H9 (cell line): ENCODE measurements at regions not wholly inside any gene's neighbourhood (a gene's known extent, or its start where the extent isn't known, plus 50 kb on each side); places are given as distances from the start of the nearest gene placed in this dataset.

ENCODE experiments used
- DNase-seq: peaks from one replicate; pipeline ENCODE4 v3.0.0-alpha.2; 2017
- H2AFZ ChIP-seq: one replicate; pipeline ENCODE4 v1.6.1; 2013; ENCODE audit warnings: mild to moderate bottlenecking, low read length, control low read depth, moderate library complexity
- H2AK5ac ChIP-seq: 2 replicates; pipeline ENCODE4 v1.6.1; 2013; ENCODE audit warnings: low read length, control low read depth, mixed read lengths; ENCODE audit not compliant: insufficient read length
- H2BK120ac ChIP-seq: one replicate; pipeline ENCODE4 v1.6.1; 2013; ENCODE audit warnings: low read depth, mild to moderate bottlenecking, low read length, control low read depth, inconsistent platforms; ENCODE audit not compliant: poor library complexity, severe bottlenecking
- H2BK12ac ChIP-seq: 2 replicates; pipeline ENCODE4 v1.6.1; 2013; ENCODE audit warnings: low read length, control low read depth, mixed read lengths, low read depth; ENCODE audit not compliant: insufficient read length
- H2BK15ac ChIP-seq: 2 replicates; pipeline ENCODE4 v1.6.1; 2013; ENCODE audit warnings: low read depth, low read length, control low read depth
- H2BK20ac ChIP-seq: one replicate; pipeline ENCODE4 v1.6.1; 2013; ENCODE audit warnings: low read depth, mild to moderate bottlenecking, low read length, control low read depth, inconsistent platforms; ENCODE audit not compliant: poor library complexity, severe bottlenecking
- H2BK5ac ChIP-seq: 2 replicates; pipeline ENCODE4 v1.6.1; 2013; ENCODE audit warnings: low read length, control low read depth, mixed read lengths; ENCODE audit not compliant: insufficient read length
- H3K14ac ChIP-seq: 2 replicates; pipeline ENCODE4 v1.6.1; 2013; ENCODE audit warnings: low read length, control low read depth; ENCODE audit not compliant: insufficient read depth
- H3K18ac ChIP-seq: 2 replicates; pipeline ENCODE4 v1.6.1; 2013; ENCODE audit warnings: low read depth, mild to moderate bottlenecking, mixed read lengths, low read length, control low read depth; ENCODE audit not compliant: insufficient read length
- H3K23ac ChIP-seq: 2 replicates; pipeline ENCODE4 v1.6.1; 2013; ENCODE audit warnings: low read length, control low read depth, mixed read lengths, low read depth; ENCODE audit not compliant: insufficient read length
- H3K23me2 ChIP-seq: 2 replicates; pipeline ENCODE4 v1.6.1; 2013; ENCODE audit warnings: low read depth, mild to moderate bottlenecking, mixed read lengths, low read length, control low read depth; ENCODE audit not compliant: insufficient read length, poor library complexity, severe bottlenecking
- H3K27ac ChIP-seq: 2 replicates; pipeline ENCODE4 v1.5.1; 2013; ENCODE audit warnings: low read length, control low read depth, mixed read lengths, low read depth; ENCODE audit not compliant: insufficient read length
- H3K27me3 ChIP-seq: 2 replicates; pipeline ENCODE4 v1.6.1; 2013; ENCODE audit warnings: low read length, control low read depth, inconsistent platforms; ENCODE audit not compliant: insufficient read depth
- H3K4ac ChIP-seq: 2 replicates; pipeline ENCODE4 v1.6.1; 2013; ENCODE audit warnings: low read depth, mild to moderate bottlenecking, control low read depth, inconsistent platforms, low read length, moderate library complexity
- H3K4me1 ChIP-seq: 2 replicates; pipeline ENCODE4 v1.6.1; 2013; ENCODE audit warnings: low read length, control low read depth, inconsistent platforms; ENCODE audit not compliant: insufficient read depth
- H3K4me2 ChIP-seq: 2 replicates; pipeline ENCODE4 v1.6.1; 2013; ENCODE audit warnings: low read length, control low read depth, mixed read lengths; ENCODE audit not compliant: insufficient read length, insufficient read depth
- H3K56ac ChIP-seq: 2 replicates; pipeline ENCODE4 v1.6.1; 2013; ENCODE audit warnings: low read depth, mild to moderate bottlenecking, mixed read lengths, low read length, control low read depth; ENCODE audit not compliant: insufficient read length
- H3K79me1 ChIP-seq: 2 replicates; pipeline ENCODE4 v1.6.1; 2013; ENCODE audit warnings: low read depth, mild to moderate bottlenecking, moderate library complexity, low read length, control low read depth, inconsistent platforms; ENCODE audit not compliant: insufficient read depth, poor library complexity, severe bottlenecking
- H3K79me2 ChIP-seq: 2 replicates; pipeline ENCODE4 v1.6.1; 2013; ENCODE audit warnings: low read length, control low read depth, inconsistent platforms; ENCODE audit not compliant: insufficient read depth
- H3K9ac ChIP-seq: 2 replicates; pipeline ENCODE4 v1.6.1; 2013; ENCODE audit warnings: low read length, control low read depth, mixed read lengths; ENCODE audit not compliant: insufficient read length; ENCODE audit errors: extremely low read depth
- H3K9me3 ChIP-seq: one replicate; pipeline ENCODE4 v1.6.1; 2013; ENCODE audit warnings: low read depth, low read length, inconsistent platforms; ENCODE audit not compliant: control insufficient read depth
- H3T11ph ChIP-seq: one replicate; pipeline ENCODE4 v1.6.1; 2013; ENCODE audit warnings: mild to moderate bottlenecking, low read length, control low read depth, inconsistent platforms
- H4K20me1 ChIP-seq: one replicate; pipeline ENCODE4 v1.6.1; 2013; ENCODE audit not compliant: control insufficient read depth, insufficient read length, insufficient read depth
- H4K5ac ChIP-seq: 2 replicates; pipeline ENCODE4 v1.6.1; 2013; ENCODE audit warnings: low read depth, mild to moderate bottlenecking, mixed read lengths, low read length, control low read depth; ENCODE audit not compliant: insufficient read length
- H4K8ac ChIP-seq: replicated peaks from 2 replicates; pipeline ENCODE4 v1.6.1; 2013; ENCODE audit warnings: low read length, control low read depth, mixed read lengths, low read depth; ENCODE audit not compliant: insufficient read length
- H4K91ac ChIP-seq: 2 replicates; pipeline ENCODE4 v1.6.1; 2013; ENCODE audit warnings: low read depth, mild to moderate bottlenecking, moderate library complexity, mixed read lengths, low read length, control low read depth; ENCODE audit not compliant: insufficient read length
- H3K27ac Mint-ChIP-seq, 3 experiments: 2 replicates in 2 of 3; 3 replicates in 1 of 3; pipeline ENCODE4 v1.8.0; 2020 to 2021; ENCODE audit warnings: mixed read lengths in 3 of 3, mild to moderate bottlenecking in 1 of 3, moderate library complexity in 1 of 3
- H3K27me3 Mint-ChIP-seq: 2 replicates; pipeline ENCODE4 v1.8.0; 2021; ENCODE audit warnings: low read depth, mild to moderate bottlenecking, moderate library complexity, mixed read lengths
- H3K36me3 Mint-ChIP-seq, 3 experiments: 2 replicates in 2 of 3; 3 replicates in 1 of 3; pipeline ENCODE4 v1.8.0; 2020 to 2021; ENCODE audit warnings: low read depth in 3 of 3, mixed read lengths in 3 of 3; ENCODE audit not compliant: insufficient read depth in 1 of 3
- H3K4me1 Mint-ChIP-seq, 2 experiments: 2 replicates each; pipeline ENCODE4 v1.8.0; 2020; ENCODE audit warnings: mixed read lengths in 2 of 2
- H3K4me3 Mint-ChIP-seq, 2 experiments: 2 replicates in 1 of 2; 3 replicates in 1 of 2; pipeline ENCODE4 v1.8.0; 2020 to 2021; ENCODE audit warnings: mild to moderate bottlenecking in 2 of 2, mixed read lengths in 2 of 2, moderate library complexity in 1 of 2
- H3K9me3 Mint-ChIP-seq, 2 experiments: 2 replicates in 1 of 2; 3 replicates in 1 of 2; pipeline ENCODE4 v1.8.0; 2020; ENCODE audit warnings: mild to moderate bottlenecking in 2 of 2, mixed read lengths in 2 of 2, moderate library complexity in 1 of 2
- WGBS: extraction: QIAGEN DNeasy Blood & Tissue Kit; methylation state at CpG from one replicate; pipeline ENCODE4 v1.1.7; 2013; ENCODE audit warnings: missing lambda C conversion rate, low lambda C conversion rate, mixed read lengths; ENCODE audit not compliant: insufficient read length; ENCODE audit errors: extremely low coverage; 5-methylcytosine and 5-hydroxymethylcytosine counted together
- TF ChIP-seq, protein P1 (sequence below): fragments of 200-600 bp; sonication (generic); conservative IDR thresholded peaks from 3 replicates; pipeline ENCODE4 v1.8.0; 2021; ENCODE audit warnings: antibody characterized with exemption, mild to moderate bottlenecking

- Histone ChIP-seq H3K4me1 (no peaks in the 10 kb centered on the region), H2BK120ac (no peak overlapping the region), H2BK12ac (no peak overlapping the region), H3K23ac (no peak overlapping the region), H3K18ac (no peak overlapping the region), H3K23me2 (no peaks in the 10 kb centered on the region), H3K27ac (no peak overlapping the region), H3K79me1 (no peaks in the 10 kb centered on the region), H3K27me3 (no peaks in the 10 kb centered on the region), H4K5ac (no peak overlapping the region), H4K20me1 (no peaks in the 10 kb centered on the region), H2BK20ac (no peak overlapping the region), H4K91ac (no peak overlapping the region), H2AFZ (no peak overlapping the region), H3K79me2 (no peaks in the 10 kb centered on the region), H2BK15ac (no peak overlapping the region), H3K9me3 (no peaks in the 10 kb centered on the region), H4K8ac (no peak overlapping the region), H3K4ac (no peak overlapping the region), H2AK5ac (no peak overlapping the region), H3K56ac (no peak overlapping the region), H3T11ph (no peak overlapping the region), H3K4me2 (no peak overlapping the region), H2BK5ac (no peak overlapping the region), H3K14ac (no peak overlapping the region), H3K9ac (no peak overlapping the region)
- no peak for DNase-seq
- Mint-ChIP-seq H3K36me3 (peaks cover 2 to 41% (median 8%) of the 10 kb centered on the region in 3 experiments), H3K27me3 (no peaks in the 10 kb centered on the region), H3K9me3 (peaks cover 31 to 50% of the 10 kb centered on the region in 2 experiments), H3K27ac (no peak overlapping the region), H3K4me1 (peaks cover 0 to 5% of the 10 kb centered on the region in 2 experiments; a peak in 1 of 4 replicates), H3K4me3 (no peak overlapping the region)
- no CpG with 5 or more reads among the region's 1 CpG for WGBS
- TF ChIP-seq, protein P1, sequence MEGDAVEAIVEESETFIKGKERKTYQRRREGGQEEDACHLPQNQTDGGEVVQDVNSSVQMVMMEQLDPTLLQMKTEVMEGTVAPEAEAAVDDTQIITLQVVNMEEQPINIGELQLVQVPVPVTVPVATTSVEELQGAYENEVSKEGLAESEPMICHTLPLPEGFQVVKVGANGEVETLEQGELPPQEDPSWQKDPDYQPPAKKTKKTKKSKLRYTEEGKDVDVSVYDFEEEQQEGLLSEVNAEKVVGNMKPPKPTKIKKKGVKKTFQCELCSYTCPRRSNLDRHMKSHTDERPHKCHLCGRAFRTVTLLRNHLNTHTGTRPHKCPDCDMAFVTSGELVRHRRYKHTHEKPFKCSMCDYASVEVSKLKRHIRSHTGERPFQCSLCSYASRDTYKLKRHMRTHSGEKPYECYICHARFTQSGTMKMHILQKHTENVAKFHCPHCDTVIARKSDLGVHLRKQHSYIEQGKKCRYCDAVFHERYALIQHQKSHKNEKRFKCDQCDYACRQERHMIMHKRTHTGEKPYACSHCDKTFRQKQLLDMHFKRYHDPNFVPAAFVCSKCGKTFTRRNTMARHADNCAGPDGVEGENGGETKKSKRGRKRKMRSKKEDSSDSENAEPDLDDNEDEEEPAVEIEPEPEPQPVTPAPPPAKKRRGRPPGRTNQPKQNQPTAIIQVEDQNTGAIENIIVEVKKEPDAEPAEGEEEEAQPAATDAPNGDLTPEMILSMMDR, result no peak
These were observed 1097.0 kb upstream of the ADGRB3 start for GRCh38 chr6:67538032-67538431.
